ENCODE measurements at regions not wholly inside any gene's neighbourhood (a gene's known extent, or its start where the extent isn't known, plus 50 kb on each side); places are given as distances from the start of the nearest gene placed in this dataset.
A peak's percentile ranks its signal among the peaks of the same experiment; 100 is the strongest.

GRCh38 chr5:164013077-164013670, 507.8 kb downstream of the MAT2B start:
- Histone ChIP-seq H3K4me2 (ENCODE audit: control insufficient read depth, insufficient read depth) (no peak overlapping the region), H3K9me3 (replicated peaks; ENCODE audit: control insufficient read depth, insufficient read depth, low read length) (no peaks in the 10 kb centered on the region), H3K4me1 (ENCODE audit: control insufficient read depth, insufficient read depth, low read length) (no peaks in the 10 kb centered on the region), H3K9ac (ENCODE audit: control insufficient read depth, insufficient read depth, low read length) (no peak overlapping the region), H2AFZ (ENCODE audit: control insufficient read depth, low read depth, low read length) (no peak overlapping the region), H4K20me1 (ENCODE audit: control insufficient read depth, insufficient read depth) (no peaks in the 10 kb centered on the region), H3K36me3 (ENCODE audit: control insufficient read depth in 2 of 2, insufficient read depth in 2 of 2, low read length in 1 of 2) (no peaks in the 10 kb centered on the region), H3K79me2 (ENCODE audit: control insufficient read depth, insufficient read depth, low read length) (no peaks in the 10 kb centered on the region), H3K27ac (ENCODE audit: control insufficient read depth, insufficient read depth) (no peak overlapping the region), H3K4me3 (no peak overlapping the region), H3K27me3 (replicated peaks in 1 of 2; ENCODE audit: control insufficient read depth in 2 of 2, insufficient read depth in 2 of 2, low read length in 1 of 2) (no peaks in the 10 kb centered on the region)
- DNase-seq (ENCODE audit: low read depth, low spot score) (peak; percentile 19), FAIRE-seq (peak; percentile 90), ATAC-seq (peak; percentile 85)
- RAD21 ChIA-PET (ENCODE audit: unreplicated experiment): interaction anchor here (0.6 to 5.6 kb wide), 18 partner anchors 10 to 665 kb away, joined by 3 to 92 read pairs (median 3); no protein-coding TSS in a partner anchor
- intact Hi-C loops (cut with micrococcal nuclease; ENCODE audit: unreplicated experiment) (loop anchor here (1.0 to 10.0 kb wide), 6 partner anchors 448 to 1444 kb away; no protein-coding TSS in a partner anchor), in situ Hi-C loops (cut with MboI) (loop anchor here (10.0 to 25.0 kb wide), 2 partner anchors 492 to 1199 kb away; no protein-coding TSS in a partner anchor)
- no TSS peak for BruUV-seq (replicated peaks)
- 50% methylated on average over 6 of the region's 6 CpGs for WGBS (ENCODE audit: insufficient coverage, insufficient replicate concordance, low lambda C conversion rate, missing lambda C conversion rate)
- no peak for TF ChIP-seq SREBF1 (IDR thresholded peaks at IDR 0.05; ENCODE audit: low read length)
- TF ChIP-seq CEBPZ (IDR thresholded peaks at IDR 0.05; ENCODE audit: low read depth, low read length): no peak
- no peak for TF ChIP-seq MEF2A (IDR thresholded peaks at IDR 0.05; ENCODE audit: insufficient read depth, low read depth, low read length)
- no peak for TF ChIP-seq HDGF (IDR thresholded peaks at IDR 0.05)
- no peak for TF ChIP-seq CHD2 (IDR thresholded peaks at IDR 0.05; ENCODE audit: borderline replicate concordance, low read depth, low read length)
- TF ChIP-seq RUNX3 (IDR thresholded peaks at IDR 0.05; ENCODE audit: low read length): no peak
- TF ChIP-seq, protein P1, sequence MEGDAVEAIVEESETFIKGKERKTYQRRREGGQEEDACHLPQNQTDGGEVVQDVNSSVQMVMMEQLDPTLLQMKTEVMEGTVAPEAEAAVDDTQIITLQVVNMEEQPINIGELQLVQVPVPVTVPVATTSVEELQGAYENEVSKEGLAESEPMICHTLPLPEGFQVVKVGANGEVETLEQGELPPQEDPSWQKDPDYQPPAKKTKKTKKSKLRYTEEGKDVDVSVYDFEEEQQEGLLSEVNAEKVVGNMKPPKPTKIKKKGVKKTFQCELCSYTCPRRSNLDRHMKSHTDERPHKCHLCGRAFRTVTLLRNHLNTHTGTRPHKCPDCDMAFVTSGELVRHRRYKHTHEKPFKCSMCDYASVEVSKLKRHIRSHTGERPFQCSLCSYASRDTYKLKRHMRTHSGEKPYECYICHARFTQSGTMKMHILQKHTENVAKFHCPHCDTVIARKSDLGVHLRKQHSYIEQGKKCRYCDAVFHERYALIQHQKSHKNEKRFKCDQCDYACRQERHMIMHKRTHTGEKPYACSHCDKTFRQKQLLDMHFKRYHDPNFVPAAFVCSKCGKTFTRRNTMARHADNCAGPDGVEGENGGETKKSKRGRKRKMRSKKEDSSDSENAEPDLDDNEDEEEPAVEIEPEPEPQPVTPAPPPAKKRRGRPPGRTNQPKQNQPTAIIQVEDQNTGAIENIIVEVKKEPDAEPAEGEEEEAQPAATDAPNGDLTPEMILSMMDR (IDR thresholded peaks at IDR 0.05 in 2 of 3, conservative IDR thresholded peaks at IDR 0.05 in 1 of 3; ENCODE audit: control insufficient read depth in 2 of 3, extremely low read depth in 1 of 3, insufficient read depth in 1 of 3, low read depth in 3 of 3, low read length in 3 of 3): peak; percentile 51 to 83 (median 60); a peak in 5 of 6 replicates
- TF ChIP-seq SMC3 (IDR thresholded peaks at IDR 0.05; ENCODE audit: borderline replicate concordance, low read length): peak; percentile 77; the same call in 1 of the 2 replicates
- no peak for TF ChIP-seq STAT1 (conservative IDR thresholded peaks at IDR 0.05)
- TF ChIP-seq ZNF592 (IDR thresholded peaks at IDR 0.05): peak; percentile 50; the same call in 1 of the 2 replicates
- TF ChIP-seq RAD21 (IDR thresholded peaks at IDR 0.05; ENCODE audit: insufficient read depth, low read depth, low read length): peak; percentile 93
- SMC1A ChIA-PET (ENCODE audit: uncharacterized antibody, unreplicated experiment): interaction anchor here (0.5 to 7.0 kb wide), 36 partner anchors 8 to 1201 kb away, joined by 3 to 118 read pairs (median 4); no protein-coding TSS in a partner anchor
- POLR2A ChIA-PET: interaction anchor here (1.1 kb wide), 1 partner anchor 491 kb away, joined by 3 read pairs; no protein-coding TSS in a partner anchor
- CTCF ChIA-PET: interaction anchor here (0.5 to 5.2 kb wide), 44 partner anchors 9 to 1452 kb away, joined by 3 to 92 read pairs (median 3); no protein-coding TSS in a partner anchor

All from GM12878 (cell line).